HepG2 (cell line): ENCODE measurements at regions not wholly inside any gene's neighbourhood (a gene's known extent, or its start where the extent isn't known, plus 50 kb on each side); places are given as distances from the start of the nearest gene placed in this dataset.

Experiments
- NFYB ChIP-seq: sonication (generic); formaldehyde crosslinking; IDR thresholded peaks from 2 replicates; pipeline ENCODE4 v1.4.0; 2020; ENCODE audit warnings: missing genetic modification reagents
- RAD51 ChIP-seq: fragments of 450-650 bp; IDR thresholded peaks from 2 replicates; pipeline ENCODE4 v1.6.1; 2016; ENCODE audit warnings: borderline replicate concordance
- TARDBP ChIP-seq: sonication (generic); formaldehyde crosslinking; IDR thresholded peaks from 2 replicates; pipeline ENCODE4 v1.8.0; 2022; ENCODE audit warnings: mild to moderate bottlenecking, missing genetic modification reagents
- TCF12 ChIP-seq, 2 experiments: fragments of 450-650 bp in 1 of 2; sonication (generic) in 1 of 2; formaldehyde crosslinking in 1 of 2; IDR thresholded peaks; 2 replicates each; pipeline versions ENCODE4 v1.6.1 to v1.8.0; 2017 to 2022; ENCODE audit warnings: antibody characterized with exemption in 1 of 2, mild to moderate bottlenecking in 1 of 2, missing genetic modification reagents in 1 of 2, moderate library complexity in 1 of 2
- USF2 ChIP-seq, 2 experiments: sonication (generic) in 1 of 2; formaldehyde crosslinking in 1 of 2; IDR thresholded peaks; 2 replicates each; pipeline versions ENCODE4 v1.5.1 to v1.6.1; 2011 to 2020; ENCODE audit warnings: borderline replicate concordance in 1 of 2, low read depth in 1 of 2, low read length in 1 of 2, mild to moderate bottlenecking in 1 of 2, missing genetic modification reagents in 1 of 2, moderate library complexity in 1 of 2
- YY1 ChIP-seq: IDR thresholded peaks from 2 replicates; pipeline ENCODE4 v1.6.1; 2011; ENCODE audit warnings: low read length, low read depth, moderate library complexity, mild to moderate bottlenecking; ENCODE audit not compliant: insufficient read depth, insufficient replicate concordance
- ZBTB33 ChIP-seq: sonication (generic); formaldehyde crosslinking; IDR thresholded peaks from 2 replicates; pipeline ENCODE4 v1.4.0; 2020; ENCODE audit warnings: missing genetic modification reagents

DNA sequence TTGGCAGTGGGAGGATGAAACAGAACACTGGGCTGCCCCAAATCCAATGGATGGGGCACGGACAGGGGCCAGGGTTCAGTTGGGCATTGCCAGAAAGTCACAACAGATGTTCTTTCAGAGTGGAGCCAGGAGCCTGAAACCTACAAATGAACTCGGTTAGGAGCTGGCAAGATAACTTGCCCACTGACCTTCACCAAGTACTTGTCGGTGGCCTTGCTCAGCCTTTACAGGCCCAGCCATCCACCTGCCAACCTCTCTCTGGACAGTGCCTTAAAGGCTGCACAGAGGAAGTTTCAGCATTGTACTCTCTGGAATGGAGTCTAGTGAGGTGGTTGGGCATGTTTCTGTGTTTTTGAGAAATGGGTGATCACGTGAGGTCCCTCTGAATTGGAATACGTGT, 87.1 kb upstream of the USP9X start:
- TF ChIP-seq RAD51 (no peak), NFYB (CRISPR knock-in tag) (no peak), TARDBP (CRISPR knock-in tag) (no peak), TCF12 (IDR thresholded peaks at IDR 0.05) (no peak), TCF12 (CRISPR knock-in tag; IDR thresholded peaks at IDR 0.05) (no peak), ZBTB33 (CRISPR knock-in tag) (no peak), YY1 (no peak), USF2 (IDR thresholded peaks at IDR 0.05; ENCODE audit: low read depth, low read length) (no peak), USF2 (CRISPR knock-in tag; IDR thresholded peaks at IDR 0.05; ENCODE audit: borderline replicate concordance) (no peak)
